HepG2 (cell line): ENCODE measurements at regions not wholly inside any gene's neighbourhood (a gene's known extent, or its start where the extent isn't known, plus 50 kb on each side); places are given as distances from the start of the nearest gene placed in this dataset.
"Not testable (repeated sequence)": the region's sequence is repeated elsewhere in the genome, so short reads cannot be mapped to it uniquely, and the experiment has no call there.

Experiments used
- CBFB ChIP-seq: sonication (generic); formaldehyde crosslinking; IDR thresholded peaks from 2 replicates; pipeline ENCODE4 v1.4.0; 2020; ENCODE audit warnings: missing genetic modification reagents
- HMG20B ChIP-seq: conservative IDR thresholded peaks from 2 replicates; pipeline ENCODE4 v1.6.1; 2016; ENCODE audit warnings: missing genetic modification reagents, missing compliant biosample characterization
- TOE1 ChIP-seq: sonication (generic); formaldehyde crosslinking; IDR thresholded peaks from 2 replicates; pipeline ENCODE4 v1.4.0; 2020; ENCODE audit warnings: mild to moderate bottlenecking, missing genetic modification reagents
- ZBTB21 ChIP-seq: sonication (generic); formaldehyde crosslinking; IDR thresholded peaks from 2 replicates; pipeline ENCODE4 v1.4.0; 2020; ENCODE audit warnings: missing genetic modification reagents
- ZFP90 ChIP-seq: sonication (generic); formaldehyde crosslinking; IDR thresholded peaks from 2 replicates; pipeline ENCODE4 v1.8.0; 2022; ENCODE audit warnings: missing genetic modification reagents, mild to moderate bottlenecking, inconsistent platforms, borderline replicate concordance
- ZNF263 ChIP-seq: sonication (generic); formaldehyde crosslinking; IDR thresholded peaks from 2 replicates; pipeline ENCODE4 v1.4.0; 2020; ENCODE audit warnings: missing genetic modification reagents
- ZNF468 ChIP-seq: sonication (generic); formaldehyde crosslinking; IDR thresholded peaks from 2 replicates; pipeline ENCODE4 v1.8.0; 2022; ENCODE audit warnings: mild to moderate bottlenecking, moderate library complexity, missing genetic modification reagents

DNA sequence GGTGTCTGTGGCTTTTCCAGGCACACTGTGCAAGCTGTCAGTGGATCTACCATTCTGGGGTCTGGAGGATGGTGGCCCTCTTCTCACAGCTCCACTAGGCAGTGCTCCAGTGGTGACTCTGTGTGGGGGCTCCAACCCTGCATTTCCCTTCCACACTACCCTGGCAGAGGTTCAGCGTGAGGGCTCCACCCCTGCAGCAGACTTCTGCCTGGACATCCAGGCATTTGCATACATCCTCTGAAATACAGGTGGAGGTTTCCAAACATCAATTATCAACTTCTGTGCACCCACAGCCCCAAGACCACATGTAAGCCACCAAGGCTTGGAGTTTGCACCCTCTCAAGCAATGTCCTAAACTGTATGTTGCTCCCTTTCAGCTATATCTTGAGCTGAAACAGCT lies 423.2 kb downstream of the IPO8 start:
- not testable (repeated sequence) for TF ChIP-seq ZNF468 (CRISPR knock-in tag); ZBTB21 (CRISPR knock-in tag); CBFB (CRISPR knock-in tag); ZFP90 (CRISPR knock-in tag); TOE1 (CRISPR knock-in tag); ZNF263; HMG20B
